Parathyroid adenoma (tissue), 2 donors: ENCODE measurements at regions not wholly inside any gene's neighbourhood (a gene's known extent, or its start where the extent isn't known, plus 50 kb on each side); places are given as distances from the start of the nearest gene placed in this dataset.

ENCODE experiments used
- H2AFZ ChIP-seq: fragments of 300-600 bp; sonication (generic); one replicate; pipeline ENCODE4 v1.7.0; 2017; ENCODE audit warnings: antibody characterized with exemption, mild to moderate bottlenecking
- H3K27ac ChIP-seq: fragments of 300-600 bp; sonication (generic); one replicate; pipeline ENCODE4 v1.7.0; 2017
- H3K27me3 ChIP-seq: fragments of 300-600 bp; sonication (generic); one replicate; pipeline ENCODE4 v1.7.0; 2017; ENCODE audit warnings: low read length; ENCODE audit not compliant: control insufficient read depth, insufficient read depth
- H3K36me3 ChIP-seq: fragments of 300-600 bp; sonication (generic); one replicate; pipeline ENCODE4 v1.7.0; 2017; ENCODE audit warnings: low read length; ENCODE audit not compliant: control insufficient read depth, insufficient read depth
- H3K4me1 ChIP-seq: fragments of 300-600 bp; sonication (generic); one replicate; pipeline ENCODE4 v1.7.0; 2017; ENCODE audit warnings: control low read depth
- H3K4me2 ChIP-seq: fragments of 300-600 bp; sonication (generic); one replicate; pipeline ENCODE4 v1.7.0; 2017; ENCODE audit warnings: low read length
- H3K4me3 ChIP-seq: fragments of 300-600 bp; sonication (generic); one replicate; pipeline ENCODE4 v1.7.0; 2017; ENCODE audit warnings: low read depth, low read length
- H3K79me2 ChIP-seq: fragments of 300-600 bp; sonication (generic); one replicate; pipeline ENCODE4 v1.7.0; 2017; ENCODE audit warnings: control low read depth
- H3K9ac ChIP-seq: fragments of 300-600 bp; sonication (generic); one replicate; pipeline ENCODE4 v1.7.0; 2017; ENCODE audit warnings: mild to moderate bottlenecking
- H3K9me3 ChIP-seq: fragments of 300-600 bp; sonication (generic); one replicate; pipeline ENCODE4 v1.7.0; 2017; ENCODE audit warnings: low read length; ENCODE audit not compliant: control insufficient read depth
- TF ChIP-seq, protein P1 (sequence below): fragments of 300-600 bp; sonication (generic); IDR thresholded peaks from one replicate; pipeline ENCODE4 v1.7.0; 2017; ENCODE audit warnings: antibody characterized with exemption, mild to moderate bottlenecking
- donor health status: primary hyperparathyroidism.

DNA sequence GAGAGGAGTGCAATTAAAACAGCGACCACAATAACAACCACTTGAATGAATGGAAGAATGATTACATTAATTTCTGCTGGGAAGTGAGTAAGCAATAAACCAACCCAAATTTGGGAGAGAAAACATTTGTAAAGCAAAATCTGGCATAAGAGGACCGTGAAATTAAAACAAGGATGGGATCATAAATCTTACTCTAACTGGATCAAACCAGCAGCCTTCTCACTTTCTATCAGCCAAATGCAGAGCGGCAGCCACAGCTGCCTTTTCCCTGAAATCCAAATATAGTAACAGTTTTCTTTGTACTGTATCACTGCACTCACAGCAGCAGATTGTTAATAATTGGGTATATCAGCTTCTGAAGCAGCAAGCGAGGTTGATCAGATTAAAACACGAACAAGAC is 245.2 kb upstream of the REG3G start:
- Histone ChIP-seq H3K4me3 (no peak overlapping the region), H3K9ac (no peak overlapping the region), H3K4me1 (no peaks in the 10 kb centered on the region), H3K9me3 (no peaks in the 10 kb centered on the region), H3K79me2 (no peaks in the 10 kb centered on the region), H3K4me2 (no peak overlapping the region), H3K27me3 (no peaks in the 10 kb centered on the region), H3K27ac (no peak overlapping the region), H3K36me3 (no peaks in the 10 kb centered on the region), H2AFZ (no peak overlapping the region)
- TF ChIP-seq, protein P1, sequence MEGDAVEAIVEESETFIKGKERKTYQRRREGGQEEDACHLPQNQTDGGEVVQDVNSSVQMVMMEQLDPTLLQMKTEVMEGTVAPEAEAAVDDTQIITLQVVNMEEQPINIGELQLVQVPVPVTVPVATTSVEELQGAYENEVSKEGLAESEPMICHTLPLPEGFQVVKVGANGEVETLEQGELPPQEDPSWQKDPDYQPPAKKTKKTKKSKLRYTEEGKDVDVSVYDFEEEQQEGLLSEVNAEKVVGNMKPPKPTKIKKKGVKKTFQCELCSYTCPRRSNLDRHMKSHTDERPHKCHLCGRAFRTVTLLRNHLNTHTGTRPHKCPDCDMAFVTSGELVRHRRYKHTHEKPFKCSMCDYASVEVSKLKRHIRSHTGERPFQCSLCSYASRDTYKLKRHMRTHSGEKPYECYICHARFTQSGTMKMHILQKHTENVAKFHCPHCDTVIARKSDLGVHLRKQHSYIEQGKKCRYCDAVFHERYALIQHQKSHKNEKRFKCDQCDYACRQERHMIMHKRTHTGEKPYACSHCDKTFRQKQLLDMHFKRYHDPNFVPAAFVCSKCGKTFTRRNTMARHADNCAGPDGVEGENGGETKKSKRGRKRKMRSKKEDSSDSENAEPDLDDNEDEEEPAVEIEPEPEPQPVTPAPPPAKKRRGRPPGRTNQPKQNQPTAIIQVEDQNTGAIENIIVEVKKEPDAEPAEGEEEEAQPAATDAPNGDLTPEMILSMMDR, result no peak

DNA sequence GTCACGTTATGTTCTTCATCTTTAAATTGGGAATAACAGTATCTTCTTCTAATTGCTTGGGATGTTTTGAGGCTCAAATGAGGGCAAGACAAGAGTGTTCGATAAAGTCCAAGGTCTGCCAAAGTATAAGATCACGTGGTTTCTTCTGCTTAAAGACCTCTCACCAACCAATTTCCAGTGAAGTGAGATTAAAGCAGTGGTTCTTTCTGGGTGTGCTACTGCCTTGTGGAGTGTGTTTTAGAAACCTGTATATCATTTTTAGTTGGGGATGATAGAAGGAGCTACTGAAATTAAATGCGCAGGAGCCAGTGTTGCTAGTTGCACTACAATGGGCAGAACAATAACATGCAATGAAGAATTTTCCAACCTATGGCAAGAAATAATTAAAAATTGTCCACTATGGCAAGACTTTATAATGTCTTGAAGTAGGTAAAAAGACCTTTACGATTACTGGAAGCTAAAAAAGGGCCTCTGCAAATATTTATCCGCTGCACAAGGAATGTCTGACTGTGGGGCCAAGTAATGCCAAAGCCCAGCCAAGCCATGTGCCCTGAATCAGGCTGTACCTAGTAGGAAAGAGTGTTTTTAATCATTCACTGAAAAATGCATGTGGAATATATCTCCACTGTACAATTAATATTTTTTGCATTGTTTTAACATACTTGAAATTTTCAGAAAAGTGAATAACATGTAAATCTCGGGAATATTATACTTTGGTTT is 244.5 kb upstream of the REG3G start:
- no peak overlapping the region for H3K27ac ChIP-seq
- H3K4me2 ChIP-seq, result no peak overlapping the region
- H2AFZ ChIP-seq, result no peak overlapping the region
- H3K27me3 ChIP-seq, result no peaks in the 10 kb centered on the region
- H3K4me3 ChIP-seq, result no peak overlapping the region
- H3K9me3 ChIP-seq, result no peaks in the 10 kb centered on the region
- H3K36me3 ChIP-seq, result no peaks in the 10 kb centered on the region
- TF ChIP-seq, protein P1, result no peak
- no peaks in the 10 kb centered on the region for H3K4me1 ChIP-seq
- no peak overlapping the region for H3K9ac ChIP-seq
- H3K79me2 ChIP-seq, result no peaks in the 10 kb centered on the region

DNA sequence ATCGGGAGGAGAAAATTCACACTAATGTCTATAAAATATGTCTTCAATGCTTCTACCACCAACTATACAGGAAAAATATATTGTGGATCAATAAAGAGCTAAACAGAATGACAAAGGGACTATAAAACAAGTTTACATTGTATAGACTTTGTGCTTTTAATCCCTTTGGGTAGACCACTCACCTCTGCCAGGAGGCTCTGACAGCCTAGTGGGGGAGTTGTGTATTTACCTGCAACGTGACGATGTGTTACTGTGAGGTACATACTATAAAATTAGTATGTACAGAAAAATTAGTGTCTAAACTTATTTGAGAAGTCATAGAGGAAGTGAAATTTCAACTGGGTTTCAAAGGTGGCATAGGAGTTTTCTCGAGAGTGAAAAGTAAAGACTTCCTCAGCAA is 243.3 kb upstream of the REG3G start:
- H3K4me2 ChIP-seq, result no peak overlapping the region
- TF ChIP-seq, protein P1, result no peak
- no peaks in the 10 kb centered on the region for H3K79me2 ChIP-seq
- H3K27ac ChIP-seq, result no peak overlapping the region
- no peaks in the 10 kb centered on the region for H3K4me1 ChIP-seq
- H2AFZ ChIP-seq, result no peak overlapping the region
- H3K27me3 ChIP-seq, result no peaks in the 10 kb centered on the region
- no peak overlapping the region for H3K9ac ChIP-seq
- no peak overlapping the region for H3K4me3 ChIP-seq
- no peaks in the 10 kb centered on the region for H3K36me3 ChIP-seq
- no peaks in the 10 kb centered on the region for H3K9me3 ChIP-seq

DNA sequence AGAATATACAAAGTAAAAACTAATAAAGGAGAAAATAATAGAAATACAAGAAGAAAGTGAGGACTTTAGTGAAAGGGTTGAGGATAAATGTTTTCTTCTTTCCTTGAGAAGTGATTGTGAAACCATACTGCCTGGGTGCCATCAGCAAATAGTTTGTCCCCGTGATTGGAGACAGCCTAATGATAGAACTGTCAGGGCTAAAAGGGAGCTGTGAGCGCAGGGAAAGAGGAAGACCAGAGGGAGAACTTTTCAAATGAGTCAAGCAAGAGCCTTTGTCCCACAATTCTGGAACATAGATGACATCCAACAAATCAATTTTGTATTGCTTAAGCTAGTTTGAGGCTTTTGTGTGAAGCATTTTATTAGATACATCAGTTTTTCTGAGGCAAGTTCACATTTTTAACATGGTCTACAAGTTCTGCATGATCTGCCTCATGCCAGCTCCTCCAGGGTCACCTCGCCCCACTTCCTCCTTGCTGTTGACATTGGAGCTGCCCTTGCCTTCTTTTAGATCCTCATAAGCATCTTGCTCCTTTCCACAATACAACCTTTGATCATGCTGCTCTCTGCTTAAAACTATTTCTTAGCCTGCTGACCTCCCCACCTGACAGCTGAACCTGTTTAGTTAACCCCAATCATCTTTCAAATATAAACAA is 213.4 kb upstream of the REG3G start:
- Histone ChIP-seq H3K27me3 (no peaks in the 10 kb centered on the region), H3K4me3 (no peak overlapping the region), H3K9ac (no peak overlapping the region), H3K4me2 (no peak overlapping the region), H3K9me3 (no peaks in the 10 kb centered on the region), H3K79me2 (no peaks in the 10 kb centered on the region), H2AFZ (no peak overlapping the region), H3K36me3 (no peaks in the 10 kb centered on the region), H3K27ac (no peak overlapping the region), H3K4me1 (no peaks in the 10 kb centered on the region)
- TF ChIP-seq, protein P1, result no peak
